ENCODE measurements at regions not wholly inside any gene's neighbourhood (a gene's known extent, or its start where the extent isn't known, plus 50 kb on each side); places are given as distances from the start of the nearest gene placed in this dataset.

DNA sequence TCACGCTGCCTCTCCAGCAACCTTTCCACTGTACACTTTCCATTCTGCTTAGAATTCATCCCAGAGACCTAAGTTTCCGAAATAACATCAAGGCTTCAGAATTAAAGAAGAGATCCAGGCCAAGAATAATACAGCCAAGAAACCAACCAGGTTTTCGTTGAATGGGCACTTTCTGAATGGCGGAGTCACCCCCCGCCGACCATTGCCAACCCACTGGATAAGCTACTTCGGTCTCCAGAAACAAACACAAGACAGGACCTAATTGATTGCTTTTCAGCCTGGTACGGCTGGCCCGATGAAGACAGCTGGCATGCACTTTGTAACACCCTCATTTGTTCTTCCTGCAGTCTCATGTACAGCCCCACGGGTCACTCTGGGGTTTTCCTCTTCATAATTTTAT is 308.1 kb upstream of the ZFHX3 start:
- Histone ChIP-seq H3K4me1 (ENCODE audit: control insufficient read depth, insufficient read depth, low read length) (no peaks in the 10 kb centered on the region), H3K14ac (replicated peaks; ENCODE audit: low read depth, low read length) (no peak overlapping the region)

More for the DNA sequence above, 308.1 kb upstream of the ZFHX3 start:
- Histone ChIP-seq H2BK5ac (ENCODE audit: low read depth, low read length, poor library complexity, severe bottlenecking) (no peak overlapping the region), H3K23ac (ENCODE audit: low read depth, low read length) (no peak overlapping the region), H2BK120ac (ENCODE audit: low read depth, low read length) (no peak overlapping the region), H3K27me3 (ENCODE audit: control insufficient read depth, insufficient read depth, low read length) (peaks cover 9% of the 10 kb centered on the region; the same call in 1 of the 2 replicates), H3K56ac (ENCODE audit: extremely low read depth, insufficient read depth, low read length) (no peak overlapping the region), H2AK5ac (ENCODE audit: low read depth, low read length) (no peak overlapping the region), H3K9me1 (ENCODE audit: insufficient read depth, low read length) (no peaks in the 10 kb centered on the region), H3K18ac (ENCODE audit: low read depth, low read length) (no peak overlapping the region), H3K27ac (ENCODE audit: insufficient read depth, low read length) (no peak overlapping the region), H2BK20ac (ENCODE audit: low read depth, low read length) (no peak overlapping the region), H3K9ac (ENCODE audit: low read depth, low read length) (no peak overlapping the region), H3K4me2 (ENCODE audit: low read depth, low read length) (no peak overlapping the region), H4K8ac (ENCODE audit: low read depth in 2 of 2, low read length in 2 of 2) (no peak overlapping the region), H3K4me3 (ENCODE audit: insufficient read depth, low read depth, low read length) (no peak overlapping the region), H2AK9ac (replicated peaks; ENCODE audit: low read depth, low read length, poor library complexity) (no peak overlapping the region), H4K20me1 (ENCODE audit: insufficient read depth, low read length) (no peaks in the 10 kb centered on the region), H2BK15ac (ENCODE audit: low read depth, low read length) (no peak overlapping the region), H4K5ac (ENCODE audit: low read depth, low read length) (no peak overlapping the region), H3K79me1 (ENCODE audit: low read depth in 1 of 2, low read length in 2 of 2) (no peaks in the 10 kb centered on the region), H3K4ac (ENCODE audit: low read depth, low read length) (no peak overlapping the region), H3K9me3 (ENCODE audit: control insufficient read depth, insufficient read depth, low read length) (no peaks in the 10 kb centered on the region), H3K36me3 (ENCODE audit: control insufficient read depth, insufficient read depth, low read length) (no peaks in the 10 kb centered on the region), H4K91ac (ENCODE audit: insufficient read depth, low read depth, low read length) (no peak overlapping the region), H2AFZ (replicated peaks; ENCODE audit: low read length, poor library complexity) (no peak overlapping the region)
- CTCF ChIA-PET = no interaction called here
- DNase-seq (no peak), ATAC-seq (ENCODE audit: low read depth) (no peak)
- dilution Hi-C loops (cut with HindIII; ENCODE audit: low sequenced_read_pairs, unreplicated experiment) = no loop called here
- intact Hi-C loops (cut with micrococcal nuclease) = no loop called here
- in situ Hi-C loops (cut with MboI; ENCODE audit: low sequenced_read_pairs) = no loop called here
- WGBS, 2 experiments (ENCODE audit: extremely low coverage in 2 of 2, insufficient read length in 1 of 2) = 65% methylated on average over 8 of the region's 10 CpGs; no CpG with 5 or more reads in 1 of the 2 experiments
- POLR2A ChIA-PET (ENCODE audit: unreplicated experiment) = no interaction called here
- BruUV-seq (replicated peaks) = no TSS peak
- TF ChIP-seq RAD21 (IDR thresholded peaks at IDR 0.05; ENCODE audit: low read length) = no peak
- TF ChIP-seq BHLHE40 (IDR thresholded peaks at IDR 0.05; ENCODE audit: low read depth, low read length) = no peak
- TF ChIP-seq RFX5 (IDR thresholded peaks at IDR 0.05; ENCODE audit: low read depth, low read length) = no peak
- no peak for TF ChIP-seq CEBPB (IDR thresholded peaks at IDR 0.05; ENCODE audit: low read depth, low read length)
- no peak for TF ChIP-seq CTCF (conservative IDR thresholded peaks at IDR 0.05; ENCODE audit: low read depth, low read length)
- TF ChIP-seq RCOR1 (IDR thresholded peaks at IDR 0.05; ENCODE audit: insufficient replicate concordance, low read length) = no peak
- TF ChIP-seq SMC3 (IDR thresholded peaks at IDR 0.05; ENCODE audit: low read depth, low read length) = no peak
- no peak for TF ChIP-seq MAFK (IDR thresholded peaks at IDR 0.05; ENCODE audit: low read depth, low read length)
